ENCODE measurements at regions not wholly inside any gene's neighbourhood (a gene's known extent, or its start where the extent isn't known, plus 50 kb on each side); places are given as distances from the start of the nearest gene placed in this dataset.
A peak's percentile ranks its signal among the peaks of the same experiment; 100 is the strongest.

GRCh38 chrX:15983034-15983433, 128.4 kb upstream of the AP1S2 start:
- no peak for DNase-seq

DNA sequence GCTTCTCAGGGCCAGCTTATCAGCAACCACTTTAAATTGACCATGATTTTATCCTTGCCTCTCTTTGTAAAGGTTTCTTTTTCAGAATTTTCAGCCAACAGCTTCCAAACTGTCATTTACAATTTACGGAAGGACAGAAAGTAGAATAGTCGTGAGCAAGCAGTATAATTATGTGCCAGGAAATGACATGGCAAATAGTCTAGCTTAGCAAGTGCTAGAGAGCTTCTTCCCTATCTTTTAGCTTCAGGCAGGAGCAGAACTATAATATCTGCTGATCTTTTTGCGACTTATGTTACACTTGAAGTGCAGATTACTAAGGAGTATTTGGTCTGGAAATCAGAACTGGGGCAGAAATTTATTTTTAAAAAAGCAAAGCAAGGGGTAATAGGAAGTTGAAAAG, 123.0 kb upstream of the AP1S2 start:
- DNase-seq: no peak

- no peak for DNase-seq
Observed at GRCh38 chrX:15976396-15976795, 121.8 kb upstream of the AP1S2 start.

GRCh38 chrX:15973946-15974345, 119.3 kb upstream of the AP1S2 start:
- no peak for DNase-seq

DNA sequence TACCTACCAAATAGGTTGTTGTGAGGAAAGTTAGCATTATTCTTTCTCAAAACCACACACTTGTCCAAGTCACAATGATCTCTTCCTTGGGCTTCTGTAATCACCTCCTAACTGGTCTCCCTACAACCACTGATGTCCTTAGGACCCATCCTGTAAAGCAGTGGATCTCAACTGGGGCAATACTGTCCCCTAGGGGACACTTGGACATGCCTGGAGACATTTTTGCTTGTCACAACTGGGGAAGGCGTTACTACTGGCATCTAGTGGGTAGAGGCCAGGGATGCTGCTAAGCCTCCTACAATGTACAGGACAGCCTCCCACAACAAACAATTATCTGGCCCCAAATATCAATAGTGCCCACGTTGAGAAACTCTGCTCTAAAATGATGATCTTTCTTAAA, 118.7 kb upstream of the AP1S2 start:
- DNase-seq: peak; percentile 7

GRCh38 chrX:15971696-15972095, 117.1 kb upstream of the AP1S2 start:
- DNase-seq: no peak

- no peak for DNase-seq
Observed at GRCh38 chrX:15963858-15964257, 109.2 kb upstream of the AP1S2 start.

GRCh38 chrX:15960237-15960636, 105.6 kb upstream of the AP1S2 start:
- DNase-seq: no peak

DNA sequence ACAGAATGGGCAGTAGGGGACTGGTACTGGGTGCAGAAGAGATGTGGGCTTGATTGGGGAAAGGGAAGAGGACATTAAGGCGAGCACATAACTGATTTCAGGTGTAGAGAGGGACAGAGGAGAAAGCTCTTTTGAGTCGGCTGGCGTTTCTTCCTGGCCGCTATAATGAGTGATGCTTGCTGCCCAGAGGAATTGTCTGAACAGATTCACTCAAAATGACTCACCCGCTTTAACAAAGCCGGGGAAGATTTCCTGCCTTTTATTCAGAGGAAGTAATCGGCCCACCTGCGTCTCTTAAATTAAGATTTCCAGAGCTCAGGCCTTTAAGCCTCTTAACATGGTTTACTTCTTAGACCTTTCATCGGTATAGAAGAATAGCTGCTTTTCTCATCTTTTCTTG, 102.1 kb upstream of the AP1S2 start:
- no peak for DNase-seq

- DNase-seq: no peak
Observed at GRCh38 chrX:15953801-15954200, 99.2 kb upstream of the AP1S2 start.

DNA sequence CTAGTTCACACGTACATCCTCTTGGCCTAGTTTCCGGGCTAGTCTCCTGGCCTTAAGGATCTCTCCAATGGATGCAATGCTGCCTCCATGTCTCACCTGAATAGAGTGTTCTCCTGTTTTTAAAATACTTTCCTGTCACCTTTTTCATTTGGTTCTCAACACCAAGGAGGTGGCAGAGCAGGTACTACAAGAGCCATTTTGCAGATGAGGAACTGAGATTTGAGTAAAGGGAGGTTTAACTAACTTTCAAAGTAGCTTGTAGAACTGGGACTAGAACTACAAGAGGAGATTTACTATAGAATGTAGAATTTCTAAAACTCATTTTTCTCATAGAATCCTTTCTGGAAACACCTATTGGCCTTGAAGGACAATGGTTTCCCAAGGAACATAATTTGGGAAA, 97.6 kb upstream of the AP1S2 start:
- DNase-seq: no peak

DNA sequence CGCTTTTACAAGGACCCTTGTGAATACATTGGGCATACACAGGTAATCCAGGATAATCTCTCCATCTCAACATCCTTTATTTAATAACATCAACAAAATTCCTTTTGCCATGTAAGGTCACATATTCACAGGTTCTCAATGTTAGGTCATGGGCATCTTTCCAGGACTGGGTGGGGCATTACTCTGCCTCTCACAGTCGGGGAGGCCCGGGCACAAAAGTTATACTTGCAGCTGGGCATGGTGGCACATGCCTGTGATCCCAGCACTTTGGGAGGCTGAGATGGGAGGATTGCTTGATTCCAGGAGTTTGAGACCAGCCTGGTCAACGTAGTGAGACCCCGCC, 93.7 kb upstream of the AP1S2 start:
- DNase-seq: no peak

DNA sequence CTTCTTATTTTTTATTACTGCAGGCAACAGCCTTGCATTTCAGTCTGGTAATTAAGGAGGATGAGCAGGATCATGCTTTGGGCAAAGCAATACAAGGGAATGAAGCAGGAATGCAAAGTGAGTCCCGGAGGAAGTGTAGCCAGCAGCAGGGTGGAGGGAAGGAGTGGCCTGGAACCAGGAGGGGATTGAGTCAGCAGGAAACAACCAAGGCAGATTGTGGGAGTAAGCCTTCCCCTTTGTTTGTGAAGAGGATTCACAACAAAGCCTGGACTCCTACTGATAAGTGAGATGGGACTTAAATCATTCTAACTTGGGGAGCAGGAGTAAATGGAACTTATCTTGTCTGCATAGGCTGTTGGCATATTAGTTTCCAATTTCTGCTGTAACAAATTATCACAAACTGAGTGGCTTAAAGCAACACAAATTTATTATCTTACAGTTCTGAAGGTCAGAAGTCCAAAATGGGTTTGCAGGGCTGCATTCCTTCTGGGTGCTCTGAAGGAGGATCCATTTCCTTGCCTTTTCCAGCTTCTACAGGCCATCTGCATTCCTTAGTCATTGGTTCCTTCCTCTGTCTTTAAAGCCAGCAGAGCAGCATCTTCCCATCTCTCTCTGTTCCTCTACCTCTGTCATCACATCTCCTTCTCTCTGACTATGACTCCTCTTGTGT, 93.2 kb upstream of the AP1S2 start:
- no peak for DNase-seq

DNA sequence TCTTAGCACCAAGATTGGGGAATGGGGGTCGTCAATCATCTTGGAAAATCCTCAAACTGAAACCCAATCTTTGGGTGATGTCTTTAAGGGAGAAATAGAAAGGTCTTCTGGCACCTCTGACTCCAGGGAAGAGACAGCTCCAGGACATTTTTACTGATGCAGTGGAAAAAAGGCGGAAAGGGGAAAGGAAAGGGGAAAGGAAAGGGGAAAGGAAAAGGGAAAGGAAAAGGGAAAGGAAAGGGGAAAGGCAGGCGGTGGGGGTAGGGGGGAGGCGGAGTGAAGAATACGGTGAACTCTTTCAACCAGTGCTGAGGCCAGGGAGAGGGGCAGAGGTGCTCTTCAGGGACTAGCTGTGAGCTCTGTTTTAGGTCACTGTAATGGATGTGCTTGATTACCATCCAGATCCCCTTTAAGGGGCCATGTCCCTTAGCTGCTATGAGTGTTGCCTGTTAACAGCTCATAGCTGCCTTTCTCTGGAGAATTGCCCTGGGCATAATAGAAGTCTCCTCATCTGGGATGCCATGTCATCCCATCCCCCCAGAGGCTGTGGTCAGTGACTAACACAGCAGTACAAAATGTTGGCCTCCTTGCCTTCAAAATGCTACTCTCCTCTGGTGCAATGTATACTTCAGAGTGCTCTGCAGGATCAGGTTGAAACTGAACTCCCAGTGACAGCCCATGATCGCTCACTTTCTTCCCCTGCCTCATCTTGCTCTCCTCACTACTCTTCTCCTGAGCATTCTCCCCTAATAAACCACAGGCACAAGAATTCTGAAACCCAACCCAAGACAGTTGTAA, 92.4 kb upstream of the AP1S2 start:
- no peak for DNase-seq

DNA sequence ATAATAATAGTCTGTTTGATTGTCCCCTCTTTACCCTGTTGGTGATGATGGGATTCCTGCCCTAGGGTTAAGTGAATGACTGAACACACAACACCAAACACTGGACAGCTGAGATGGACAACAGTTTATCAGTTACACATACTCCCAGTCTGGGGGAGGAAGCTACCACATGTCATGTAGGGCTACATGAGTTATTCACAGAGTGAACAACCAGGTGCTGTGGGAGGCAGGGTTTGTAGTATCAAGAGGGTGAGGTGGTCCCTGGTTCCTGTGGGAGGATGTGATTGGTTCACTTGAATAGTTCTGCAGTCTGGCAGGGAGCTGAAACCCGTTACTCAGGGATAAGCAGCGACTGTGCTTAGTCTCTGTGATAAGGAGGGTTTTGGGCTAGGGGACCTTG, 88.8 kb upstream of the AP1S2 start:
- DNase-seq: no peak

DNA sequence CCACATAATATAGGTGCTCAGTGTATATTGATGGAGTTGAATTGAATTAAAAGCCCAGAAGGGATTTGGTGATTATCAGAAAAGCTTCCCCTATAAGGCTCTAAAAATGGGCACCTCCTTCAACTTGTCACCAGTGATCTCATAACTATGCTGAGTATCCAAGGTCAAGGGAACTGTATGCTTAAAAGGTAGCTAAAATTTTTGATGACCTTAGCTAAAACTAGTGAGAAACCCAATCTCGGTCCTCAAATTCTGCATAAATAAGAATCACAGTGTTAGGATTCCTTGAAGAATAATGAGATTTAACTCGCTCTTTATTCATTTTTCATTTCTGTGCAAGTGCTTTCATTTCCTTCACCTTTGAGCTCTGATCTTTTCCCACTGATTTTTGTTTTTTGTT, 87.7 kb upstream of the AP1S2 start:
- no peak for DNase-seq

DNA sequence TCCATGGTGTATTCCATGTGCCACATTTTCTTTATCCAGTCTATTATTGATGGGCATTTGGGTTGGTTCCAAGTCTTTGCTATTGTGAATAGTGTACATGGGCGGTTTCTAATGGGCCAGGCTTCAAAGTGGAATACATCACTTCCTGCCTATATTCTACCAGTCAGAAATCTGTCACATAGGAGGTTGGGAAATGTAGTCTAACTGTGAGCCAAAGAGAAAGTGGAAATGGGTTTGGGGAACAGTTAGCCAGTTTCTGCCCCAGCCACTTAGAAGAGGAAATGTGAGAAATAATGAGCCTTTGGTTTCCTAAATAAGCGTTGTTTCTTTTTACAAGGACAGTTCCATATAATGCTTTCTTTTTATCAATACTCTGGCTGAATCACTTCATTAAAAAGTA, 85.1 kb upstream of the AP1S2 start:
- no peak for DNase-seq

GRCh38 chrX:15938072-15938471, 83.5 kb upstream of the AP1S2 start:
- no peak for DNase-seq

DNA sequence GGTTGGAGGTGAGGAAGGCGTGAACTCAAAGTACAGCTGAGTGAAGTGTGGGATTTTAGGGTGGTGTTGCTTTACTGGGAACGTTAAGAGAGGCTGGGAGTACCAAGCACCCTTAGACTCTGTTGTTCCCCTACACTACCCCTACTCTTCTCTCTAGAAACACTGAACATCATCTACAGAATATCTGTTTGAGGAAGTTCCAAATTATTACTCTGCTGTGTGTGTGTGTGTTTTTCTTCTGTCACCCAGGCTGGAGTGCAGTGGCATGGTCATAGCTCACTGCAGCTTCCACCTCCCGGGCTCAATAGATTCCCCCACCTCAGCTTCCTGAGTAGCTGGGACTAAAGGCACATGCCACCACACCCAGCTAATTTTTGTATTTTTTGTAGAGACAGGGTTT, 76.7 kb upstream of the AP1S2 start:
- DNase-seq: no peak

DNA sequence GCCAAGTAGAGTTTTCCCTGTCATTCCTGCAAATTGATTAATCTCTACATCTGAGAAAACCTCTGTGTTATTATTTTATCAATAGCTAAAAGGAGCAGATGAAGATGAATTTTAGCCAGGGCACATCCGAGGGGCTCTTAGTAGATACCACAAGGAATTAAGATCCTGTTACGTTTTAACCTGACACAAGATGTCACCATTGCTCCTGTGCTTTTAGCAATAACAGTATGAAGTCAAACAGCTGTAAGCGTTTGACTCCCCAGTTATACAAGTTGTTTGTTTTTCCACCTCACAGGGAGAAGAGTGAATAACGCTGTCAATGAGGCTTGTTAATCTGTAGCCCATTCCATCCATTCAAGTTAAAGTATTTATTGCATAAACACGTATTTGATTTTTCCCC, 76.0 kb upstream of the AP1S2 start:
- no peak for DNase-seq

DNA sequence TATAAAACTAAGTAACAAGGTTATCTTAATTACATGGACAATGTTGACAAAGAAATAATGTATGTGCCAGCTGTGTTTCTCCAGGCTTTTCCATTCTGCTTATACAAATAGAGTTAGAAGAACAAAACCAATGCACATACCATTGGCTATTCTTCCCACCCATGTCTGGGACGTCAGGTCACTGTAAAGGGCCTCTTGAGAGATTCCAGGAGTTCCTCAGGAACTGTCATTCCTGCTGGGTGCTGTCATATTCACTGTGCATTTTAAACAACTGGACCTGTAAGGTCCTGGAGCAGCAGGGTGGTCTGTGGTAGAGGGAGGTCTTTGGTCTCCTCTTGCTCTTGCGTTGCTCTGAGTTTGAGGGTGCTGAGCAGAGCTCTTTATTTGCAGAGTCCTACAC, 74.6 kb upstream of the AP1S2 start:
- no peak for DNase-seq

DNA sequence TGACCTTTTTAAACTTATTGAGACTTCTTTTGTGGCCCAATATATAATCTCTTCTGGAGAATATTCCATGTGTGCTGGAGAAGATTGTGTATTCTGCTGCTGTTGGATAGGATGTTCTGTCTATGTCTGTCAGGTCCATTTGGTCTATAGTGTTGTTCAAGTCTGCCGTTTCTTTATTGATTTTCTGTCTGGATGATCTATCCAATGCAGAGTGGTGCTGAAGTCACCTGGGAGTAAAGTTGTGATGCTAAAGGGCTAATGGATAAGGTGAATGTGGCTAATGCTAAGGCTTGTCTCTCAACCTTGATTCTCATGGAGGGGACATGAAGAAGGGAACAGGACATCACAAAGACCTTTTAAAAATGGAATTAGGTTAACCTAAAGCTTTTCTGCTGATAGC, 72.0 kb upstream of the AP1S2 start:
- no peak for DNase-seq

GRCh38 chrX:15918003-15918402, 63.4 kb upstream of the AP1S2 start:
- no peak for DNase-seq

DNA sequence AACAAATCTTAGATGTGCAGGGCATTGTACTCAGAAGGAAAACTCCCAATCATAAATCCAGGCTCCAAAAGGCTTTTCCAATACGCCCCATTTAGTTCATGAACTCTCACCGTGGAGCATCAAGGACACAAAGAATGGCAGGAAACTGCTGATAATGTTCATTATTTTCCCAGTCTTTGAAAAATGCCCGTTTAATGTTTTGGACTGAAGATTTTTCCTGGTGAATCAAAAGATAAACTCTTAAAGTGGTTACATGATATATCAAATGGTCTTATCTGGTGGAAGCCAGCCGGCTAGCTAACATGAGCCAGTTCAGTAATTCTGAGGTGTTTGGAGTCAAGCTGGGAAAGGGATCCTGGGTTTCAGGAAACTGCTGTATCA, 62.1 kb upstream of the AP1S2 start:
- DNase-seq: no peak
